ENCODE measurements at regions not wholly inside any gene's neighbourhood (a gene's known extent, or its start where the extent isn't known, plus 50 kb on each side); places are given as distances from the start of the nearest gene placed in this dataset.
"Not testable (repeated sequence)": the region's sequence is repeated elsewhere in the genome, so short reads cannot be mapped to it uniquely, and the experiment has no call there.

GRCh38 chr4:16450724-16451123 lies 224.5 kb upstream of the TAPT1 start:
- DNase-seq (ENCODE audit: low spot score) = no peak

- no peak for DNase-seq (ENCODE audit: low spot score)
Observed at GRCh38 chr4:16450031-16450430, 223.8 kb upstream of the TAPT1 start.

- no peak for DNase-seq (ENCODE audit: low spot score)
Observed at GRCh38 chr4:16449406-16449805, 223.1 kb upstream of the TAPT1 start.

- no peak for DNase-seq (ENCODE audit: low spot score)
Observed at GRCh38 chr4:16448241-16448840, 222.1 kb upstream of the TAPT1 start.

DNA sequence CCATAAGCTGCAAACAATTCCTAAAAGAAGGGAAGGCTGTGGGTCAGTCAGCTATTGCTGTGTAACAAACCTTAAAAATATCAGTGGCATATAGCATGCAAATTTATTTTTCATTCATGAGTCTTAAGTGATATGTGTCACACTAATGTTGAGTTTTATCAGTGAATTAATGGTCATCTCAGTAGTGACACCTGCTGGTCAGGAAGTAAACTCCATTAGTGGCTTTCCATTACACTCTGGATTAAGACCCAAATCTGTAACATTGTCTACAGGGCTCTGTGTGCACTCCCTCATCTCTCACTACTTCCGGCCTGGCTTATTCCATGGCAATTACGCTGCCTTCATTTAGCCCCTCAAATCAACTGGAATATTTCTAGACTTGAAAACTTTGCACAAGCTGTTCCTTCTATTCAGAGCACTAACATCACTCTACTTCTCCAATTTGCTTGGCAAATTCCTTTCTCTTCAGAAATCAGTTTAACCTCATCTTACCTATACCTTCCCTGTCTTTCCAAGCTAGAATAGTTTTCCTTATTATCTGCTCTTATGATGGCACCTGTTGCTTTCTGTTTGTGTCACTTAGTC lies 217.3 kb upstream of the TAPT1 start:
- peak; percentile 7 for DNase-seq (ENCODE audit: low spot score)

DNA sequence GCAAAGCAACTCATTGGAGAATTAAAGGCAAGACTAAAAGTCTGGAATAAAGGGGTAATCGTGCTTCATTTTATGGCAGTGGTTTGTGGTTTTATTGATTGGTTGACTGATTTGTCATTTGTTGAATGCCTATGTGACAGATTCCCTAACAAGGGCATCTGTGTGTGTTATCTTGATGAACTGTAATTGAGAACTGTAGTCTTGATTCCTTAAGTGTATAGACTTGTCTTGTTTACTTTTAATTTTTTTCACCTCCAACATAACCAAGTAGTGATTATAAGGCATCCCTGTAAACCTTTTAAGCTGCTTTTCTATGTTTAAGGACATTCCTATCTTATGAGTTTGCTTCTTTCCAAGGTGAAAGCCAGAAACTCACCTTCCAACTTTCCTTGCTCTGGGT lies 216.0 kb upstream of the TAPT1 start:
- no peak for DNase-seq (ENCODE audit: low spot score)

GRCh38 chr4:16439768-16440167 lies 213.5 kb upstream of the TAPT1 start:
- DNase-seq (ENCODE audit: low spot score) = no peak

DNA sequence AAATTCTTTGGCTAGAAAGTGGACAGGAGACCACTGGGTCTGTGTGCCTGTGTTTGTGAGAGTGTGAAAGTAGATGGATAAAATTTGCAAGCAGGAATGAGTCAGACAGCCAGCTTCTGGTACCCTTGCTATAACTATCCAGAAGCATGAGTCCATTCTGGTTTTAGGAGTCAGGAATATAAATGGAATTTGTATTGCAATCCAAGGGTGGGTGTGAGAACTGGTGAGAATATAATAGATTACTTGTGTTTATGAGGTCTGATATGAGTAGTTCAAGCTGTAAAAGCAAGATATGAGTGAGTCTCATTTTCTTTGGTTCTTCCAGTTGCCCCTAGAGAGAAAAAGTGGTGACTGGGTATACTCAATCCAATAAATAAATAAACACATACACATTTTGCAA lies 212.7 kb upstream of the TAPT1 start:
- DNase-seq (ENCODE audit: low spot score) = no peak

- no peak for DNase-seq (ENCODE audit: low spot score)
Observed at GRCh38 chr4:16437836-16438235, 211.6 kb upstream of the TAPT1 start.

- no peak for DNase-seq (ENCODE audit: low spot score)
Observed at GRCh38 chr4:16431866-16432265, 205.6 kb upstream of the TAPT1 start.

- no peak for DNase-seq (ENCODE audit: low spot score)
Observed at GRCh38 chr4:16418814-16419213, 192.5 kb upstream of the TAPT1 start.

DNA sequence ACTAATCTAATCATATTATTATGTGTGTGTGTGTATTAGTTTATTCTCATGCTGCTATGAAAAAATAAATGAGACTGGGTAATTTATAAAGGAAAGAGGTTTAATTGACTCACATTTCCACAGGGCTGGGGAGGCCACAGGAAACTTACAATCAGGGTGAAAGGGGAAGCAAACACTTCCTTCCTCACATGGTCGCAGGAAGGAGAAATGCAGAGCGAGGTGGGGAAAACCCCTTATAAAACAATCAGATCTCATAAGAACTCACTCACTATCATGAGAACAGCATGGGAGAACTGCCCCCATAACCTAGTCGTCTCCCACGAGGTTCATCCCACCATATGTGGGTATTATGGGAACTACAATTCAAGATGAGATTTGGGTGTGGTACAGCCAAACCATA lies 190.9 kb upstream of the TAPT1 start:
- no peak for DNase-seq (ENCODE audit: low spot score)

DNA sequence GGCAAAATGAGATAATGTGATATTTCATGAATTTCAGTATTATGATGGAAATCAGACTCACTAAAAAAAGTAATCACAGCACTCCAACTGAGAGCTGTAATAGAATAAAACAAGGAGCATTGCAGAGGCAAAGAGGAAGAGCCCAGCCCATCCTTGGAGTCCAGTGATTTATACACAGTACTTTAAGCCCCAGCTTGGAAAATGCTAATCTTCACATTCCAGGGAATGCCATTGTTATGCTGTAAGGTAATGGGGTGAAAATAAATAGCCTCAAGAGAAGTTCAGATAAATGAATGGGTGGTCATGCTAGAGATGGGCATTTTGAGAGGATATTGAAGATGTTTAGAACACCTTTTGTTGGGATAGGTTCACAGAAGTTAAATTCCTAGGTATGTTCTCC lies 190.3 kb upstream of the TAPT1 start:
- DNase-seq (ENCODE audit: low spot score) = no peak

- DNase-seq (ENCODE audit: low spot score) = no peak
Observed at GRCh38 chr4:16415751-16416150, 189.5 kb upstream of the TAPT1 start.

- no peak for DNase-seq (ENCODE audit: low spot score)
Observed at GRCh38 chr4:16413814-16414555, 187.7 kb upstream of the TAPT1 start.

GRCh38 chr4:16411501-16412085 lies 185.3 kb upstream of the TAPT1 start:
- DNase-seq (ENCODE audit: low spot score) = no peak

- not testable (repeated sequence) for DNase-seq (ENCODE audit: low spot score)
Observed at GRCh38 chr4:16393216-16393615, 166.9 kb upstream of the TAPT1 start.

GRCh38 chr4:16391196-16391595 lies 164.9 kb upstream of the TAPT1 start:
- DNase-seq (ENCODE audit: low spot score) = no peak

DNA sequence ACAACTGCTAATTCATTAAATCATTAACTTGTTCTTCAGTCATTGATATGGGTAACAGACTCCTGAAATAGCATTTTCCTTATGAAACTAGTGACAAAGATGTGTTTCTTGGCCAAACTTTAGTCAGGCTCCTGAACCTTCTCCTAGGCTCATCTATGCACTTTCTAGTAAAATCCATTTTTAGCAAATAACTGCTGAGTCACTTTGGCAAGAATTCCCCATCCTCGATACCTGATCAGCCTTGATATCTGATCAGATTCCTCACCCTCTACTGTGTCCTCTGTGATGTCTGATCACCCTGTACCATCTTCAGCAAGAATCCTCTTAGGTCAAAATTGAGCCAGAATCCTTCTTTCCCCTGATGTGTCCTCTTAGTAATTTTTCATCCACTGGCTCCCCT lies 161.2 kb upstream of the TAPT1 start:
- no peak for DNase-seq (ENCODE audit: low spot score)

GRCh38 chr4:16386711-16387320 lies 160.5 kb upstream of the TAPT1 start:
- DNase-seq (ENCODE audit: low spot score) = no peak

GRCh38 chr4:16384576-16384975 lies 158.3 kb upstream of the TAPT1 start:
- DNase-seq (ENCODE audit: low spot score) = no peak

- no peak for DNase-seq (ENCODE audit: low spot score)
Observed at GRCh38 chr4:16382571-16382970, 156.3 kb upstream of the TAPT1 start.

- no peak for DNase-seq (ENCODE audit: low spot score)
Observed at GRCh38 chr4:16377887-16378286, 151.6 kb upstream of the TAPT1 start.

Data from hepatic stellate cell (primary cell).